MG63 (cell line): ENCODE measurements at regions not wholly inside any gene's neighbourhood (a gene's known extent, or its start where the extent isn't known, plus 50 kb on each side); places are given as distances from the start of the nearest gene placed in this dataset.

Source experiments
- DNase-seq: peaks from one replicate; pipeline ENCODE4 v3.0.0-alpha.2; 2020
- H3K27me3 ChIP-seq: fragments of 250-450 bp; sonication (Bioruptor Pico); 2 replicates; pipeline ENCODE4 v1.5.1; 2020; ENCODE audit warnings: mild to moderate bottlenecking, moderate library complexity
- H3K36me3 ChIP-seq: fragments of 250-450 bp; sonication (Bioruptor Pico); 2 replicates; pipeline ENCODE4 v1.5.1; 2020; ENCODE audit warnings: mild to moderate bottlenecking, moderate library complexity
- H3K4me3 ChIP-seq: fragments of 250-450 bp; sonication (Bioruptor Pico); 2 replicates; pipeline ENCODE4 v1.5.1; 2020; ENCODE audit warnings: mild to moderate bottlenecking, moderate library complexity
- H3K9me3 ChIP-seq: fragments of 250-450 bp; sonication (Bioruptor Pico); 2 replicates; pipeline ENCODE4 v1.5.1; 2020; ENCODE audit warnings: mild to moderate bottlenecking, moderate library complexity

GRCh38 chr3:24662449-24663345, 168.0 kb upstream of the THRB start:
- no peak for DNase-seq
- Histone ChIP-seq H3K4me3 (no peak overlapping the region), H3K36me3 (no peaks in the 10 kb centered on the region), H3K9me3 (no peaks in the 10 kb centered on the region), H3K27me3 (no peaks in the 10 kb centered on the region)

DNA sequence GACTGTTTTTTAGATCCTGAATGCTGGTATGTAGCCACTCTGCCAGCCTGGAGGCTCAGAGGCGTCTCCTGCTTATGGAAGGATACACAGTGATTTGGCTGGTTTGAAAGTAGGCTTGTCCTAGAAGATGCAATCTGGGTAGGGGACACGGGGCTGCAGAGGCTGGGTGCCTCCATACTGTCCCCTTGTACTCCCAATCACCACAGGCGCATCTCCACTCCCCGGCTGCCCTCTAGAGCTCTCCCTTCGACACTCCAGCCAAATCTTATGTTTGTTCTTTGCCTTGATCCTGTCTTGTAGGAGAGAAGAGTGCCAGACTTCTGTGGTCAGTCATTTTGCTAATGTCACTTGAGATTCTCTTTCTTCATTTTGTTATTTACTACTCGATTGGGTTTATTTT, 168.8 kb upstream of the THRB start:
- Histone ChIP-seq H3K27me3 (no peaks in the 10 kb centered on the region), H3K9me3 (no peaks in the 10 kb centered on the region), H3K36me3 (no peaks in the 10 kb centered on the region), H3K4me3 (no peak overlapping the region)
- DNase-seq = no peak

- no peaks in the 10 kb centered on the region for H3K36me3 ChIP-seq
- no peak for DNase-seq
- no peaks in the 10 kb centered on the region for H3K9me3 ChIP-seq
- H3K27me3 ChIP-seq = no peaks in the 10 kb centered on the region
- no peak overlapping the region for H3K4me3 ChIP-seq
Measured at GRCh38 chr3:24668039-24668438, 173.4 kb upstream of the THRB start.

- H3K9me3 ChIP-seq = no peaks in the 10 kb centered on the region
- DNase-seq = no peak
- no peak overlapping the region for H3K4me3 ChIP-seq
- H3K36me3 ChIP-seq = no peaks in the 10 kb centered on the region
- H3K27me3 ChIP-seq = no peaks in the 10 kb centered on the region
Measured at GRCh38 chr3:24670871-24671270, 176.2 kb upstream of the THRB start.

- H3K4me3 ChIP-seq = no peak overlapping the region
- DNase-seq = no peak
- H3K9me3 ChIP-seq = no peaks in the 10 kb centered on the region
- H3K27me3 ChIP-seq = no peaks in the 10 kb centered on the region
- H3K36me3 ChIP-seq = no peaks in the 10 kb centered on the region
Measured at GRCh38 chr3:24673596-24673995, 178.9 kb upstream of the THRB start.

DNA sequence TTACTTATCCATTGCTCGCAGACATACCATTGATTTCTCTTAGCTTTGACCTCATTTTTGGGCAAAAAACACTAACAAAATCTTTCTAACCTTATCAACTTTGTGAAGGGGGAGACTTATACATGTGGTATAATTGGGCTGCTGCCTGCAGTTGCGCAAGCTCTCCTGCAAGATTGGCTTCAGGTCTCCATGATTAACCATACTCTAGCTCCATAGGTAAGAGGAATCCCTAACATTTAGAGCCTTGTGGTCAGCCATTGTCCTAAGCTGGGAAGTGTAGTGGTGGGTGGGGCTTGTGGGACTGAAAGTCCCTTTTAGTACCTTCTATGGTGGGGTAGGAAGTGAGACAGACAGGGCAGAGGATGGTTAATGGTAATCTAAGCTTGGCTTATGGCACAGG, 179.6 kb upstream of the THRB start:
- no peaks in the 10 kb centered on the region for H3K27me3 ChIP-seq
- DNase-seq = no peak
- no peaks in the 10 kb centered on the region for H3K9me3 ChIP-seq
- no peak overlapping the region for H3K4me3 ChIP-seq
- H3K36me3 ChIP-seq = no peaks in the 10 kb centered on the region

- H3K27me3 ChIP-seq = no peaks in the 10 kb centered on the region
- DNase-seq = no peak
- H3K9me3 ChIP-seq = no peaks in the 10 kb centered on the region
- no peaks in the 10 kb centered on the region for H3K36me3 ChIP-seq
- no peak overlapping the region for H3K4me3 ChIP-seq
Measured at GRCh38 chr3:24678021-24678420, 183.4 kb upstream of the THRB start.

DNA sequence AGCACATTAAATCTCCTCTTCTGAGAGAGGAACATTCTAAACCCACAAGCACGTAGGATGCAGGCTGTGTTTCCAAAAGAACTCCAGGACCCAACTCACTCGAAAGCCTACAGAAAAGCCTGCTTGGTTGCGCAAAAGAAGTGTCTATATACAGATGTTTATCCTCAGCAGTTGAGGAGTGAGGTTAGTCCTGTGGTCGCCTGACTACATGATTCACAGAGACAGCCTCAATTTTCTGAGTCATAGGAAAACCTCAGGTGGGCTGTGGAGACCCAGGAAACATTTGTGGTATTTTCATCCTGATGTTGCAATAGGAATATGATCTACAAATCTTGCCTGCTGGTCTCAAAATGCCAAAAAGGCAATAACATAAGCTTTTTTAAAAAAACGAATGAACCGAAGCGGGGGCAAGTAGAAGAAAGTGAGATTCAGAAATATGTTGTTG, 183.8 kb upstream of the THRB start:
- no peaks in the 10 kb centered on the region for H3K36me3 ChIP-seq
- no peaks in the 10 kb centered on the region for H3K27me3 ChIP-seq
- DNase-seq = peak; percentile 38
- no peaks in the 10 kb centered on the region for H3K9me3 ChIP-seq
- no peak overlapping the region for H3K4me3 ChIP-seq

GRCh38 chr3:24679429-24679828, 184.8 kb upstream of the THRB start:
- no peak overlapping the region for H3K4me3 ChIP-seq
- no peaks in the 10 kb centered on the region for H3K27me3 ChIP-seq
- H3K9me3 ChIP-seq = no peaks in the 10 kb centered on the region
- no peak for DNase-seq
- no peaks in the 10 kb centered on the region for H3K36me3 ChIP-seq

GRCh38 chr3:24680214-24680967, 185.7 kb upstream of the THRB start:
- Histone ChIP-seq H3K9me3 (no peaks in the 10 kb centered on the region), H3K36me3 (no peaks in the 10 kb centered on the region), H3K4me3 (no peak overlapping the region), H3K27me3 (no peaks in the 10 kb centered on the region)
- no peak for DNase-seq

- DNase-seq = no peak
- Histone ChIP-seq H3K27me3 (no peaks in the 10 kb centered on the region), H3K4me3 (no peak overlapping the region), H3K36me3 (no peaks in the 10 kb centered on the region), H3K9me3 (no peaks in the 10 kb centered on the region)
Measured at GRCh38 chr3:24682141-24682547, 187.5 kb upstream of the THRB start.

DNA sequence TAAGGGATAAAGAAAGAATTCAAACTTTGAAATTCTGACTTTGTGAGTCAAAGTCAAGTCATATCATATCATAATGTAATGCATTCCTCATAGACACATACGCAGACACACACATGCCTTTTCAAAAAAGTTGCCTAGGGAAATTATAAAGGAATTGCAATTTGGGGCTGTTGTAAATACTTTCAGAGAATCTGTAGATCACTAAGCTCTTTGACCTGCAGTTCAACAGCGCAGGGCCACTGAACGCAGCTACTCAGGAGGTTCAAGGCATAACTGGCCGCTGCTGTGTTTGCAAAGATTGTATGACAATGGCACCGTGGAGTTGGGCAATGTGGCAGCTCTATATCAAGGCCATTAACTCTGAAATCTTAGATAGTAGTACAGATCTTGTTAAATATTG, 188.4 kb upstream of the THRB start:
- Histone ChIP-seq H3K9me3 (no peaks in the 10 kb centered on the region), H3K4me3 (no peak overlapping the region), H3K27me3 (no peaks in the 10 kb centered on the region), H3K36me3 (no peaks in the 10 kb centered on the region)
- no peak for DNase-seq

DNA sequence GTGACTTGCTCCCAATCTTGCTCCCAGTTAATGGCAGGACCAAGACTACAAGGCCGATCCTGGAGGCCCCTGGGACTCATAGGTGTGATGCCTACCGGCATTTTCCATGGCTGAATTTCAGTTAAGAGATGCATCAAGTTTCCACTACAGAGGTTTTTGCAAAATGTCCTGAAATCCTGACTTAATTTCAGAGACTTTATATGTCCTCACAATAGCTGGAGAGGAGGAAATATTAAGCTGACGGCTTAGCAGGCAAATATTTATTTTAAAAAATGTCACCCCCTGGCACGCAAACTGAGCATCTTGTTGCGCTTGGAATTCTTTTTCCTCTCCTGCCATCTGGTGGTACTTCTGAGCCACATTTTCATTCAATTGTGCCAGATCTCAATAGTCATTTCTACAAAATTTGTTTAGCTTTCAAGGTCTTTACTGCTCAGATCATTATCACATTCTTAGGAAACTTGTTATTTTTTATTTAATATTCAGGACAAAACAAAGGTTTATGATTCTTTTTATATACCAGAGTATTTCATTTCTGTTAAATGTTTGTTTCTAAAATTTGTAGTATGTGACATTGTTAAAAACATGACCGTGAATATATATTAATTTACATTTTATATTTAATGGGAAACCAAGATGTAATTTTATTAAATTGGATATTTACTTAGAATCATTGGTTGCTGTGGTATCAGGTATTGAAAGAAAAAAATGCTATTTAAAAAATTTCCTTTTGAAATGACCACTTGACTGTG, 189.2 kb upstream of the THRB start:
- H3K36me3 ChIP-seq = no peaks in the 10 kb centered on the region
- H3K9me3 ChIP-seq = no peaks in the 10 kb centered on the region
- H3K4me3 ChIP-seq = no peak overlapping the region
- H3K27me3 ChIP-seq = no peaks in the 10 kb centered on the region
- no peak for DNase-seq

DNA sequence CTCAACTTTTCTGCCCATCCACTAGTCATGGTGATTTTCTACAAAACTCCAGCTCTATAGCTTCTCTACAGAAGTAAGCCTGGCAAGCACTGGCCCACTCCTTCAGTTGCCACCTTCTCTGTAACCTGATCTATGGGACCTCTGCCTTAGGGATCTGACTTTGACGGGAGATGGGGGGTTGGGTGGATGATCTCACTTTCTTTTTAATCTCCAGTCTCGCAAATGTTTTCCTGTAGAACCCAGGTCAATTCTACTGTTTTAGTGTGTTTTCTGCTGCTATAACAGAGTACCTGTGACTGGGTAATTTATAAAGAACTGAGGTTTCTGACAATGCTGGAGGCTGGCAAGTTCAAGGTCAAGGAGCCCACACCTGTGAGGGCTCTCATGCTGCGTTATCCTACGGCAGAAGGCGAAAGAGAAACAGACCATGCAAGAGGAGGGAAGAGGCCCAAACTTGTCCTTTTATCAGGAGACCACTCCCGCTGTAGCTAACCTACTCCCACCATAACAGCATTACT, 189.9 kb upstream of the THRB start:
- Histone ChIP-seq H3K36me3 (no peaks in the 10 kb centered on the region), H3K27me3 (no peaks in the 10 kb centered on the region), H3K4me3 (no peak overlapping the region), H3K9me3 (no peaks in the 10 kb centered on the region)
- DNase-seq = no peak

- DNase-seq = no peak
- no peaks in the 10 kb centered on the region for H3K36me3 ChIP-seq
- no peaks in the 10 kb centered on the region for H3K27me3 ChIP-seq
- H3K4me3 ChIP-seq = no peak overlapping the region
- no peaks in the 10 kb centered on the region for H3K9me3 ChIP-seq
Measured at GRCh38 chr3:24686808-24687207, 192.2 kb upstream of the THRB start.

- Histone ChIP-seq H3K27me3 (no peaks in the 10 kb centered on the region), H3K9me3 (no peaks in the 10 kb centered on the region), H3K36me3 (no peaks in the 10 kb centered on the region), H3K4me3 (no peak overlapping the region)
- no peak for DNase-seq
Measured at GRCh38 chr3:24687671-24688070, 193.0 kb upstream of the THRB start.
